ENCODE measurements at regions not wholly inside any gene's neighbourhood (a gene's known extent, or its start where the extent isn't known, plus 50 kb on each side); places are given as distances from the start of the nearest gene placed in this dataset.

- no peak overlapping the region for H3K27ac ChIP-seq (ENCODE audit: low read depth, low read length)
- POLR2A ChIA-PET (ENCODE audit: partially characterized antibody) = no interaction called here
- Mint-ChIP-seq H3K27me3 (peaks cover 0 to 3% of the 10 kb centered on the region in 2 donors), H3K27ac (no peak overlapping the region), H3K4me1 (no peaks in the 10 kb centered on the region), H3K9me3 (no peaks in the 10 kb centered on the region), H3K4me3 (no peak overlapping the region), H3K36me3 (no peaks in the 10 kb centered on the region)
- no peak for DNase-seq
- intact Hi-C loops (cut with micrococcal nuclease) = no loop called here
- no peaks in the 10 kb centered on the region for H3K36me3 ChIP-seq (ENCODE audit: insufficient read depth, low read length)
- no peaks in the 10 kb centered on the region for H3K9me3 ChIP-seq (ENCODE audit: control insufficient read depth in 1 of 2, low read length in 2 of 2)
- no peak overlapping the region for H3K4me3 ChIP-seq (ENCODE audit: low read length in 2 of 2)
- H3K27me3 ChIP-seq (ENCODE audit: insufficient read depth, low read length) = no peaks in the 10 kb centered on the region
- CTCF ChIA-PET (ENCODE audit: partially characterized antibody) = no interaction called here
- H3K4me1 ChIP-seq (ENCODE audit: insufficient read depth, low read length) = no peaks in the 10 kb centered on the region
Measured at GRCh38 chr5:58040044-58040443, 419.8 kb downstream of the PLK2 start.

GRCh38 chr5:58037899-58038298, 422.0 kb downstream of the PLK2 start:
- intact Hi-C loops (cut with micrococcal nuclease) = loop anchor here (1.0 kb wide), 1 partner anchor 12 kb away; no protein-coding TSS in a partner anchor
- CTCF ChIA-PET (ENCODE audit: partially characterized antibody) = no interaction called here

GRCh38 chr5:58025809-58026208, 434.1 kb downstream of the PLK2 start:
- POLR2A ChIA-PET (ENCODE audit: partially characterized antibody) = no interaction called here
- Mint-ChIP-seq H3K9me3 (no peaks in the 10 kb centered on the region), H3K27me3 (no peaks in the 10 kb centered on the region), H3K4me3 (no peak overlapping the region), H3K36me3 (no peaks in the 10 kb centered on the region), H3K27ac (no peak overlapping the region), H3K4me1 (no peaks in the 10 kb centered on the region)
- Histone ChIP-seq H3K36me3 (ENCODE audit: insufficient read depth, low read length) (no peaks in the 10 kb centered on the region), H3K27ac (ENCODE audit: low read depth, low read length) (no peak overlapping the region), H3K9me3 (ENCODE audit: control insufficient read depth in 1 of 2, low read length in 2 of 2) (no peaks in the 10 kb centered on the region), H3K4me1 (ENCODE audit: insufficient read depth, low read length) (no peaks in the 10 kb centered on the region), H3K4me3 (ENCODE audit: low read length in 2 of 2) (no peak overlapping the region), H3K27me3 (ENCODE audit: insufficient read depth, low read length) (no peaks in the 10 kb centered on the region)
- no peak for DNase-seq
- CTCF ChIA-PET (ENCODE audit: partially characterized antibody) = no interaction called here
- intact Hi-C loops (cut with micrococcal nuclease) = loop anchor here (1.0 kb wide), 1 partner anchor 12 kb away; no protein-coding TSS in a partner anchor

More at GRCh38 chr5:58037899-58038298, 422.0 kb downstream of the PLK2 start:
- H3K27me3 Mint-ChIP-seq = peaks cover 0 to 3% of the 10 kb centered on the region in 2 donors
- Histone ChIP-seq H3K36me3 (ENCODE audit: insufficient read depth, low read length) (no peaks in the 10 kb centered on the region), H3K27ac (ENCODE audit: low read depth, low read length) (no peak overlapping the region), H3K9me3 (ENCODE audit: control insufficient read depth in 1 of 2, low read length in 2 of 2) (no peaks in the 10 kb centered on the region), H3K27me3 (ENCODE audit: insufficient read depth, low read length) (no peaks in the 10 kb centered on the region), H3K4me3 (ENCODE audit: low read length in 2 of 2) (no peak overlapping the region), H3K4me1 (ENCODE audit: insufficient read depth, low read length) (no peaks in the 10 kb centered on the region)
- DNase-seq = no peak
- H3K27ac Mint-ChIP-seq = no peak overlapping the region
- no peaks in the 10 kb centered on the region for H3K4me1 Mint-ChIP-seq
- POLR2A ChIA-PET (ENCODE audit: partially characterized antibody) = no interaction called here
- no peak overlapping the region for H3K4me3 Mint-ChIP-seq
- H3K36me3 Mint-ChIP-seq = no peaks in the 10 kb centered on the region
- H3K9me3 Mint-ChIP-seq = no peaks in the 10 kb centered on the region

GRCh38 chr5:58024151-58024550, 435.7 kb downstream of the PLK2 start:
- H3K27ac ChIP-seq (ENCODE audit: low read depth, low read length) = no peak overlapping the region
- H3K9me3 ChIP-seq (ENCODE audit: control insufficient read depth in 1 of 2, low read length in 2 of 2) = no peaks in the 10 kb centered on the region
- Mint-ChIP-seq H3K4me3 (no peak overlapping the region), H3K9me3 (no peaks in the 10 kb centered on the region), H3K27me3 (no peaks in the 10 kb centered on the region), H3K4me1 (no peaks in the 10 kb centered on the region), H3K36me3 (no peaks in the 10 kb centered on the region), H3K27ac (no peak overlapping the region)
- POLR2A ChIA-PET (ENCODE audit: partially characterized antibody) = no interaction called here
- no peak overlapping the region for H3K4me3 ChIP-seq (ENCODE audit: low read length in 2 of 2)
- CTCF ChIA-PET (ENCODE audit: partially characterized antibody) = no interaction called here
- no peaks in the 10 kb centered on the region for H3K27me3 ChIP-seq (ENCODE audit: insufficient read depth, low read length)
- no peak for DNase-seq
- intact Hi-C loops (cut with micrococcal nuclease) = no loop called here
- H3K4me1 ChIP-seq (ENCODE audit: insufficient read depth, low read length) = no peaks in the 10 kb centered on the region
- H3K36me3 ChIP-seq (ENCODE audit: insufficient read depth, low read length) = no peaks in the 10 kb centered on the region

GRCh38 chr5:58022055-58022454, 437.8 kb downstream of the PLK2 start:
- intact Hi-C loops (cut with micrococcal nuclease) = no loop called here
- Mint-ChIP-seq H3K9me3 (no peaks in the 10 kb centered on the region), H3K36me3 (no peaks in the 10 kb centered on the region), H3K27ac (no peak overlapping the region), H3K27me3 (no peaks in the 10 kb centered on the region), H3K4me1 (no peaks in the 10 kb centered on the region), H3K4me3 (no peak overlapping the region)
- Histone ChIP-seq H3K27me3 (ENCODE audit: insufficient read depth, low read length) (no peaks in the 10 kb centered on the region), H3K27ac (ENCODE audit: low read depth, low read length) (no peak overlapping the region), H3K4me1 (ENCODE audit: insufficient read depth, low read length) (no peaks in the 10 kb centered on the region), H3K36me3 (ENCODE audit: insufficient read depth, low read length) (no peaks in the 10 kb centered on the region), H3K9me3 (ENCODE audit: control insufficient read depth in 1 of 2, low read length in 2 of 2) (no peaks in the 10 kb centered on the region), H3K4me3 (ENCODE audit: low read length in 2 of 2) (no peak overlapping the region)
- POLR2A ChIA-PET (ENCODE audit: partially characterized antibody) = no interaction called here
- CTCF ChIA-PET (ENCODE audit: partially characterized antibody) = no interaction called here
- no peak for DNase-seq

GRCh38 chr5:58021466-58021865, 438.4 kb downstream of the PLK2 start:
- H3K9me3 ChIP-seq (ENCODE audit: control insufficient read depth in 1 of 2, low read length in 2 of 2) = no peaks in the 10 kb centered on the region
- no peak overlapping the region for H3K27ac Mint-ChIP-seq
- H3K4me1 Mint-ChIP-seq = no peaks in the 10 kb centered on the region
- CTCF ChIA-PET (ENCODE audit: partially characterized antibody) = no interaction called here
- no peaks in the 10 kb centered on the region for H3K9me3 Mint-ChIP-seq
- no peaks in the 10 kb centered on the region for H3K36me3 Mint-ChIP-seq
- no peaks in the 10 kb centered on the region for H3K27me3 Mint-ChIP-seq
- intact Hi-C loops (cut with micrococcal nuclease) = no loop called here
- H3K27me3 ChIP-seq (ENCODE audit: insufficient read depth, low read length) = no peaks in the 10 kb centered on the region
- POLR2A ChIA-PET (ENCODE audit: partially characterized antibody) = no interaction called here
- no peak overlapping the region for H3K4me3 Mint-ChIP-seq
- no peak overlapping the region for H3K27ac ChIP-seq (ENCODE audit: low read depth, low read length)
- no peak overlapping the region for H3K4me3 ChIP-seq (ENCODE audit: low read length in 2 of 2)
- no peak for DNase-seq
- H3K36me3 ChIP-seq (ENCODE audit: insufficient read depth, low read length) = no peaks in the 10 kb centered on the region
- H3K4me1 ChIP-seq (ENCODE audit: insufficient read depth, low read length) = no peaks in the 10 kb centered on the region

- no peak overlapping the region for H3K27ac ChIP-seq (ENCODE audit: low read depth, low read length)
- Mint-ChIP-seq H3K4me3 (no peak overlapping the region), H3K4me1 (no peaks in the 10 kb centered on the region), H3K27ac (no peak overlapping the region), H3K9me3 (no peaks in the 10 kb centered on the region), H3K36me3 (no peaks in the 10 kb centered on the region), H3K27me3 (peaks cover 0 to 1% of the 10 kb centered on the region in 2 donors)
- ChIA-PET CTCF (ENCODE audit: partially characterized antibody) (no interaction called here), POLR2A (ENCODE audit: partially characterized antibody) (no interaction called here)
- H3K27me3 ChIP-seq (ENCODE audit: insufficient read depth, low read length) = no peaks in the 10 kb centered on the region
- intact Hi-C loops (cut with micrococcal nuclease) = no loop called here
- no peaks in the 10 kb centered on the region for H3K36me3 ChIP-seq (ENCODE audit: insufficient read depth, low read length)
- no peaks in the 10 kb centered on the region for H3K9me3 ChIP-seq (ENCODE audit: control insufficient read depth in 1 of 2, low read length in 2 of 2)
- no peak overlapping the region for H3K4me3 ChIP-seq (ENCODE audit: low read length in 2 of 2)
- no peak for DNase-seq
- no peaks in the 10 kb centered on the region for H3K4me1 ChIP-seq (ENCODE audit: insufficient read depth, low read length)
Measured at GRCh38 chr5:58019614-58020013, 440.3 kb downstream of the PLK2 start.

- intact Hi-C loops (cut with micrococcal nuclease) = no loop called here
- H3K9me3 ChIP-seq (ENCODE audit: control insufficient read depth in 1 of 2, low read length in 2 of 2) = no peaks in the 10 kb centered on the region
- H3K4me3 ChIP-seq (ENCODE audit: low read length in 2 of 2) = no peak overlapping the region
- H3K4me1 ChIP-seq (ENCODE audit: insufficient read depth, low read length) = no peaks in the 10 kb centered on the region
- DNase-seq = no peak
- H3K27ac Mint-ChIP-seq = no peak overlapping the region
- no peaks in the 10 kb centered on the region for H3K36me3 Mint-ChIP-seq
- H3K9me3 Mint-ChIP-seq = peaks cover 0 to 3% (median 0%) of the 10 kb centered on the region in 8 donors
- POLR2A ChIA-PET (ENCODE audit: partially characterized antibody) = no interaction called here
- no peaks in the 10 kb centered on the region for H3K4me1 Mint-ChIP-seq
- H3K27ac ChIP-seq (ENCODE audit: low read depth, low read length) = no peak overlapping the region
- peaks cover 0 to 1% of the 10 kb centered on the region in 2 donors for H3K27me3 Mint-ChIP-seq
- H3K36me3 ChIP-seq (ENCODE audit: insufficient read depth, low read length) = no peaks in the 10 kb centered on the region
- H3K27me3 ChIP-seq (ENCODE audit: insufficient read depth, low read length) = no peaks in the 10 kb centered on the region
- H3K4me3 Mint-ChIP-seq = no peak overlapping the region
- CTCF ChIA-PET (ENCODE audit: partially characterized antibody) = no interaction called here
Measured at GRCh38 chr5:58018016-58018415, 441.9 kb downstream of the PLK2 start.

All from CD4-positive, alpha-beta memory T cell (primary cell).